ENCODE measurements at regions not wholly inside any gene's neighbourhood (a gene's known extent, or its start where the extent isn't known, plus 50 kb on each side); places are given as distances from the start of the nearest gene placed in this dataset.

GRCh38 chr3:72421126-72421525 is 427.1 kb downstream of the SHQ1 start:
- Histone ChIP-seq H3K9me2 (replicated peaks; ENCODE audit: insufficient read depth) (no peaks in the 10 kb centered on the region), H3K9me3 (ENCODE audit: low read depth) (peaks cover 9% of the 10 kb centered on the region), H3K27me3 (no peaks in the 10 kb centered on the region), H3K36me3 (replicated peaks; ENCODE audit: insufficient read depth, low read depth) (no peaks in the 10 kb centered on the region), H3K79me2 (peaks cover 100% of the 10 kb centered on the region), H4K20me1 (ENCODE audit: insufficient read depth, poor library complexity, severe bottlenecking) (peaks cover 99% of the 10 kb centered on the region), H3K4me1 (ENCODE audit: insufficient read depth) (peaks cover 8% of the 10 kb centered on the region), H3K27ac (no peak overlapping the region), H3K4me2 (no peak overlapping the region), H2AFZ (no peak overlapping the region), H3K4me3 (no peak overlapping the region)
- DNase-seq (ENCODE audit: low spot score), result no peak
- 98% methylated on average over 3 of the region's 3 CpGs for WGBS (ENCODE audit: low lambda C conversion rate, missing lambda C conversion rate)
- TF ChIP-seq EZH2phosphoT487 (IDR thresholded peaks at IDR 0.05; ENCODE audit: low read depth, severe bottlenecking, unreplicated experiment) (no peak), EZH2 (IDR thresholded peaks at IDR 0.05; ENCODE audit: borderline replicate concordance) (no peak)

- 86% methylated on average over 8 of the region's 8 CpGs for WGBS (ENCODE audit: low lambda C conversion rate, missing lambda C conversion rate)
- Histone ChIP-seq H3K4me2 (no peak overlapping the region), H3K9me3 (ENCODE audit: low read depth) (peaks cover 9% of the 10 kb centered on the region), H3K9me2 (replicated peaks; ENCODE audit: insufficient read depth) (no peaks in the 10 kb centered on the region), H4K20me1 (ENCODE audit: insufficient read depth, poor library complexity, severe bottlenecking) (peaks cover 99% of the 10 kb centered on the region), H3K4me1 (ENCODE audit: insufficient read depth) (no peaks in the 10 kb centered on the region), H3K27me3 (no peaks in the 10 kb centered on the region), H3K27ac (no peak overlapping the region), H2AFZ (no peak overlapping the region), H3K79me2 (peaks cover 100% of the 10 kb centered on the region), H3K4me3 (no peak overlapping the region), H3K36me3 (replicated peaks; ENCODE audit: insufficient read depth, low read depth) (no peaks in the 10 kb centered on the region)
- DNase-seq (ENCODE audit: low spot score), result no peak
- TF ChIP-seq EZH2phosphoT487 (IDR thresholded peaks at IDR 0.05; ENCODE audit: low read depth, severe bottlenecking, unreplicated experiment) (no peak), CTCF (IDR thresholded peaks at IDR 0.05; ENCODE audit: poor library complexity) (no peak), EZH2 (IDR thresholded peaks at IDR 0.05; ENCODE audit: borderline replicate concordance) (no peak)
Observed at GRCh38 chr3:72418856-72419255, 429.4 kb downstream of the SHQ1 start.

GRCh38 chr3:72418244-72418643 is 430.0 kb downstream of the SHQ1 start:
- Histone ChIP-seq H4K20me1 (ENCODE audit: insufficient read depth, poor library complexity, severe bottlenecking) (peaks cover 97% of the 10 kb centered on the region), H3K9me3 (ENCODE audit: low read depth) (peaks cover 9% of the 10 kb centered on the region), H3K9me2 (replicated peaks; ENCODE audit: insufficient read depth) (no peaks in the 10 kb centered on the region), H3K4me1 (ENCODE audit: insufficient read depth) (no peaks in the 10 kb centered on the region), H2AFZ (no peak overlapping the region), H3K79me2 (peaks cover 100% of the 10 kb centered on the region), H3K27me3 (no peaks in the 10 kb centered on the region), H3K4me2 (no peak overlapping the region), H3K27ac (no peak overlapping the region), H3K4me3 (no peak overlapping the region), H3K36me3 (replicated peaks; ENCODE audit: insufficient read depth, low read depth) (no peaks in the 10 kb centered on the region)
- no peak for TF ChIP-seq CTCF (IDR thresholded peaks at IDR 0.05; ENCODE audit: poor library complexity)
- TF ChIP-seq EZH2phosphoT487 (IDR thresholded peaks at IDR 0.05; ENCODE audit: low read depth, severe bottlenecking, unreplicated experiment), result no peak
- no peak for TF ChIP-seq EZH2 (IDR thresholded peaks at IDR 0.05; ENCODE audit: borderline replicate concordance)
- DNase-seq (ENCODE audit: low spot score), result no peak

- Histone ChIP-seq H3K9me2 (replicated peaks; ENCODE audit: insufficient read depth) (no peaks in the 10 kb centered on the region), H3K79me2 (peaks cover 100% of the 10 kb centered on the region), H4K20me1 (ENCODE audit: insufficient read depth, poor library complexity, severe bottlenecking) (peaks cover 98% of the 10 kb centered on the region), H2AFZ (no peak overlapping the region), H3K4me1 (ENCODE audit: insufficient read depth) (peaks cover 21% of the 10 kb centered on the region), H3K27ac (no peak overlapping the region), H3K4me3 (no peak overlapping the region), H3K9me3 (ENCODE audit: low read depth) (no peaks in the 10 kb centered on the region), H3K27me3 (no peaks in the 10 kb centered on the region), H3K4me2 (no peak overlapping the region), H3K36me3 (replicated peaks; ENCODE audit: insufficient read depth, low read depth) (no peaks in the 10 kb centered on the region)
- DNase-seq (ENCODE audit: low spot score), result no peak
- WGBS (ENCODE audit: low lambda C conversion rate, missing lambda C conversion rate), result 57% methylated on average over 3 of the region's 3 CpGs
- TF ChIP-seq CTCF (IDR thresholded peaks at IDR 0.05; ENCODE audit: poor library complexity) (no peak), EZH2phosphoT487 (IDR thresholded peaks at IDR 0.05; ENCODE audit: low read depth, severe bottlenecking, unreplicated experiment) (no peak), EZH2 (IDR thresholded peaks at IDR 0.05; ENCODE audit: borderline replicate concordance) (no peak)
Observed at GRCh38 chr3:72414481-72415016, 433.7 kb downstream of the SHQ1 start.

Measured in hepatocyte (in vitro differentiated cells).